Osteoblast (primary cell): ENCODE measurements at regions not wholly inside any gene's neighbourhood (a gene's known extent, or its start where the extent isn't known, plus 50 kb on each side); places are given as distances from the start of the nearest gene placed in this dataset.
A peak's percentile ranks its signal among the peaks of the same experiment; 100 is the strongest.

Experiments used
- DNase-seq: peaks from one replicate; pipeline ENCODE4 v3.0.0; 2011; ENCODE audit warnings: low spot score, mixed read lengths; ENCODE audit not compliant: insufficient read length; ENCODE audit errors: missing footprints
- H2AFZ ChIP-seq: 2 replicates; pipeline ENCODE4 v1.6.0; 2011; ENCODE audit warnings: mild to moderate bottlenecking, low read length
- H3K27ac ChIP-seq: 2 replicates; pipeline ENCODE4 v1.5.1; 2011; ENCODE audit warnings: mild to moderate bottlenecking, low read depth, low read length, moderate library complexity
- H3K27me3 ChIP-seq: 2 replicates; pipeline ENCODE4 v1.6.0; 2012; ENCODE audit warnings: mild to moderate bottlenecking, control low read depth, inconsistent platforms, low read length, moderate library complexity; ENCODE audit not compliant: insufficient read depth
- H3K36me3 ChIP-seq: 2 replicates; pipeline ENCODE4 v1.5.1; 2011; ENCODE audit warnings: mild to moderate bottlenecking, low read length, control low read depth, moderate library complexity; ENCODE audit not compliant: insufficient read depth
- H3K4me1 ChIP-seq: 2 replicates; pipeline ENCODE4 v1.5.1; 2011; ENCODE audit warnings: mild to moderate bottlenecking, low read length, control low read depth, moderate library complexity; ENCODE audit not compliant: insufficient read depth
- H3K4me2 ChIP-seq: 2 replicates; pipeline ENCODE4 v1.6.0; 2011; ENCODE audit warnings: mild to moderate bottlenecking, low read length; ENCODE audit not compliant: insufficient read depth
- H3K4me3 ChIP-seq: fragments of 200-600 bp; sonication (generic); 3 replicates; pipeline ENCODE4 v1.5.1; 2012; ENCODE audit warnings: mild to moderate bottlenecking, low read length, inconsistent platforms; ENCODE audit not compliant: insufficient read depth
- H3K79me2 ChIP-seq: 2 replicates; pipeline ENCODE4 v1.6.0; 2012; ENCODE audit warnings: mild to moderate bottlenecking, low read length, control low read depth, inconsistent platforms; ENCODE audit not compliant: insufficient read depth
- H3K9me3 ChIP-seq: 2 replicates; pipeline ENCODE4 v1.5.1; 2011; ENCODE audit warnings: low read depth, low read length, control low read depth
- H4K20me1 ChIP-seq: 2 replicates; pipeline ENCODE4 v1.6.0; 2012; ENCODE audit warnings: mild to moderate bottlenecking, low read length, control low read depth; ENCODE audit not compliant: insufficient read depth
- TF ChIP-seq, protein P1 (sequence below): IDR thresholded peaks from 2 replicates; pipeline ENCODE4 v1.5.1; 2011; ENCODE audit warnings: mild to moderate bottlenecking, low read depth, low read length, moderate library complexity; ENCODE audit errors: extremely low read depth

- Histone ChIP-seq H3K79me2 (no peaks in the 10 kb centered on the region), H2AFZ (no peak overlapping the region), H3K4me3 (no peak overlapping the region), H3K27me3 (no peaks in the 10 kb centered on the region), H4K20me1 (no peaks in the 10 kb centered on the region), H3K9me3 (no peaks in the 10 kb centered on the region), H3K4me2 (no peak overlapping the region), H3K4me1 (no peaks in the 10 kb centered on the region), H3K36me3 (no peaks in the 10 kb centered on the region), H3K27ac (no peak overlapping the region)
- DNase-seq: no peak
- TF ChIP-seq, protein P1, sequence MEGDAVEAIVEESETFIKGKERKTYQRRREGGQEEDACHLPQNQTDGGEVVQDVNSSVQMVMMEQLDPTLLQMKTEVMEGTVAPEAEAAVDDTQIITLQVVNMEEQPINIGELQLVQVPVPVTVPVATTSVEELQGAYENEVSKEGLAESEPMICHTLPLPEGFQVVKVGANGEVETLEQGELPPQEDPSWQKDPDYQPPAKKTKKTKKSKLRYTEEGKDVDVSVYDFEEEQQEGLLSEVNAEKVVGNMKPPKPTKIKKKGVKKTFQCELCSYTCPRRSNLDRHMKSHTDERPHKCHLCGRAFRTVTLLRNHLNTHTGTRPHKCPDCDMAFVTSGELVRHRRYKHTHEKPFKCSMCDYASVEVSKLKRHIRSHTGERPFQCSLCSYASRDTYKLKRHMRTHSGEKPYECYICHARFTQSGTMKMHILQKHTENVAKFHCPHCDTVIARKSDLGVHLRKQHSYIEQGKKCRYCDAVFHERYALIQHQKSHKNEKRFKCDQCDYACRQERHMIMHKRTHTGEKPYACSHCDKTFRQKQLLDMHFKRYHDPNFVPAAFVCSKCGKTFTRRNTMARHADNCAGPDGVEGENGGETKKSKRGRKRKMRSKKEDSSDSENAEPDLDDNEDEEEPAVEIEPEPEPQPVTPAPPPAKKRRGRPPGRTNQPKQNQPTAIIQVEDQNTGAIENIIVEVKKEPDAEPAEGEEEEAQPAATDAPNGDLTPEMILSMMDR: no peak
These were observed 129.7 kb downstream of the KCNJ2 start for GRCh38 chr17:70298929-70299531.

- no peaks in the 10 kb centered on the region for H3K36me3 ChIP-seq
- H3K27ac ChIP-seq: no peak overlapping the region
- no peaks in the 10 kb centered on the region for H4K20me1 ChIP-seq
- DNase-seq: peak; percentile 80
- no peak overlapping the region for H3K4me3 ChIP-seq
- TF ChIP-seq, protein P1: no peak
- H3K4me2 ChIP-seq: no peak overlapping the region
- no peaks in the 10 kb centered on the region for H3K4me1 ChIP-seq
- H2AFZ ChIP-seq: no peak overlapping the region
- no peaks in the 10 kb centered on the region for H3K27me3 ChIP-seq
- no peaks in the 10 kb centered on the region for H3K79me2 ChIP-seq
- H3K9me3 ChIP-seq: no peaks in the 10 kb centered on the region
These were observed 138.3 kb downstream of the KCNJ2 start for GRCh38 chr17:70307430-70308225.

DNA sequence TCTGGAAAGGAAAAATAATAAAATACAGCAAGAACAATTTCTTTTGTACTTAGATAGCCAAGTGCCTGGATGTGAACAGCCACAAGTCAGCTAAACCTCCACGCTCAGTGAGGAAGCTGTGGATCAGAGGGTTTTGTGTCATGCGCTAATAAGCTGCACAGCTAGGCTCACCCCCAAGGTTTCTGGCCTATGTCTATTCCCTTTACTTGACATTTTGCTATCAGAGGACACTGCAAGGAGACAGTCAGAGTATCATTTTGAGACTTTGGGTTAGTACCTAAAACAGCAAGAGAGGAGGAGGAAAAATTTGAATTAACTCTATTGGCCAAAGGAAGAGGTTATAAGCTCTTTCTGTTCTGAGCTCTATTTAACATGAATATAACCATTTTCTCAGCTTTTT is 139.3 kb downstream of the KCNJ2 start:
- Histone ChIP-seq H3K27me3 (no peaks in the 10 kb centered on the region), H4K20me1 (no peaks in the 10 kb centered on the region), H3K9me3 (no peaks in the 10 kb centered on the region), H3K36me3 (no peaks in the 10 kb centered on the region), H2AFZ (no peak overlapping the region), H3K4me1 (no peaks in the 10 kb centered on the region), H3K79me2 (no peaks in the 10 kb centered on the region), H3K27ac (no peak overlapping the region), H3K4me3 (no peak overlapping the region), H3K4me2 (no peak overlapping the region)
- TF ChIP-seq, protein P1: no peak
- DNase-seq: no peak

- Histone ChIP-seq H3K36me3 (no peaks in the 10 kb centered on the region), H3K27me3 (no peaks in the 10 kb centered on the region), H4K20me1 (no peaks in the 10 kb centered on the region), H3K4me1 (no peaks in the 10 kb centered on the region), H2AFZ (no peak overlapping the region), H3K4me3 (no peak overlapping the region), H3K79me2 (no peaks in the 10 kb centered on the region), H3K27ac (no peak overlapping the region), H3K4me2 (no peak overlapping the region), H3K9me3 (no peaks in the 10 kb centered on the region)
- TF ChIP-seq, protein P1: no peak
- DNase-seq: no peak
These were observed 140.9 kb downstream of the KCNJ2 start for GRCh38 chr17:70310221-70310672.
